GM12892 (cell line): ENCODE measurements at regions not wholly inside any gene's neighbourhood (a gene's known extent, or its start where the extent isn't known, plus 50 kb on each side); places are given as distances from the start of the nearest gene placed in this dataset.

Experiments
- DNase-seq: peaks from one replicate; pipeline ENCODE4 v3.0.0; 2011; ENCODE audit not compliant: insufficient read length
- FAIRE-seq: peaks from 2 replicates; lab custom pipeline; 2011; peaks lifted over from hg19 to GRCh38; lab: Jason Lieb, UNC
- POLR2A ChIP-seq: IDR thresholded peaks from 2 replicates; pipeline ENCODE4 v1.6.1; 2011; ENCODE audit warnings: low read depth, low read length, control low read depth
- POLR2AphosphoS5 ChIP-seq: IDR thresholded peaks from 2 replicates; pipeline ENCODE4 v1.6.1; 2011; ENCODE audit warnings: low read depth, low read length, control low read depth
- TAF1 ChIP-seq: IDR thresholded peaks from 2 replicates; pipeline ENCODE4 v1.6.1; 2011; ENCODE audit warnings: low read depth, mild to moderate bottlenecking, control low read depth, low read length, borderline replicate concordance

DNA sequence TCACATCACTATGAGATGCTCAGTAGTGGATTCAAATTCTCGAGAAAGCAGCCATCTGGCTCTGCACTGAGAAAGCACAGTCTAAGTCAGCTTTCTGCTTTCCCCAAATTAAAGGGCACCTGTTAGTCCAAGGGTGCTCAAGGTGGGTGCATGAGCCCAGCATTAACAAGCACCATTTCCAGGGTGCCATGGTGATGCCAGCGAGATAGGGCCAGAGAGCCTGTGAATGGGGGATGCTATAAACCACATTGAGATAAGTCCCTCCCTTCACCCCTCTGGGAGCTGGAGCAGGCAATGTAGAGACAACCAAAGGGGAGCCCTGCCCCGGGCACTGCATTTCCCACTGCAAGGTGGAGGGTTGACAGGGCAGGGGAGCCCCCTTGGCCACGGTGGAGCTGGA, 568.2 kb downstream of the AJAP1 start:
- DNase-seq (no peak), FAIRE-seq (no peak)
- no peak for TF ChIP-seq POLR2AphosphoS5
- no peak for TF ChIP-seq TAF1
- no peak for TF ChIP-seq POLR2A

- no peak for DNase-seq
- FAIRE-seq, result no peak
- TF ChIP-seq TAF1, result no peak
- no peak for TF ChIP-seq POLR2A
- no peak for TF ChIP-seq POLR2AphosphoS5
Measured at GRCh38 chr1:5221451-5221850, 567.0 kb downstream of the AJAP1 start.

DNA sequence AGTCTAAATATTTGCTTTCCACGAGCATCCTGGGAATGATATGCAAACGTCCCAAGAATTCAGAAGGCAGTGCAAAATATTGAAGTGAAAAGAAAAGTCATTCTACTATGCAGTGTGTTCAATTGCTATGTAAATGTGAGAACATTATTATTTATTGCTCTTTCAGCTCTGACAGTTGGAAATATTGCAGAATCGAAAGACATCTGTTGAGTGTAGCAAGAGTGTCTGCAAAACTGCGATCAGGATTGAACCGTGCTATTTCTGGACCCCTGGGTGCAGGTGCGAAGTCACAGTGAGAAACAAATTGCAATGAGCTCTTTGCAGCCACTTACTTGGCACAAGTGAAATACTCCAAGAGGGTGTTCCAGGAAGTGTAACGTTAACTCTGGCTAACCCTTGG, 566.4 kb downstream of the AJAP1 start:
- DNase-seq (no peak), FAIRE-seq (no peak)
- TF ChIP-seq TAF1 (no peak), POLR2AphosphoS5 (no peak), POLR2A (no peak)

GRCh38 chr1:5220421-5220820, 566.0 kb downstream of the AJAP1 start:
- TF ChIP-seq POLR2A, result no peak
- no peak for TF ChIP-seq POLR2AphosphoS5
- no peak for TF ChIP-seq TAF1
- no peak for FAIRE-seq
- no peak for DNase-seq

GRCh38 chr1:5200006-5200405, 545.6 kb downstream of the AJAP1 start:
- TF ChIP-seq TAF1 (no peak), POLR2A (no peak), POLR2AphosphoS5 (no peak)
- DNase-seq (no peak), FAIRE-seq (no peak)

GRCh38 chr1:5198328-5198727, 543.9 kb downstream of the AJAP1 start:
- FAIRE-seq (no peak), DNase-seq (no peak)
- TF ChIP-seq POLR2A (no peak), TAF1 (no peak), POLR2AphosphoS5 (no peak)

DNA sequence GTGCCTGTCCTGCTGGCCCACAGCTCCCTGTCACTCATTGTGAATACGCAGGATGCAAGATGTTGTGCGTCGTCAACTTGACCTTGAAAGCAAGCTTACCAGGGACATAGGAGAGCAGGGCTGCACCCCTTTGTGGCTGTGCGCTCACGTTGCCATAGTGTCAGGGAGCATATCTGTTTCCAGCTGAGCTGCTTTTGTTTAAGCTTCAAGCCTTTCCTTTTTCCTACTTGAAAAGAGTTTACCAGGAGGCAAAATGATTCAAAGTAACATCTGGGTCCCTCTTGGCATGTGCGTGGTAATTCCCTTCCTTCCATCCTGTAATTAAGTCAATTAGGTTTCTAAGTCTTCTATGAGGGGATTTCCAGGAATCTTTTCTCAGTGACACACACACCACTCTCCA, 537.1 kb downstream of the AJAP1 start:
- no peak for DNase-seq
- no peak for TF ChIP-seq POLR2AphosphoS5
- TF ChIP-seq POLR2A, result no peak
- no peak for TF ChIP-seq TAF1
- no peak for FAIRE-seq

GRCh38 chr1:5189384-5189783, 535.0 kb downstream of the AJAP1 start:
- DNase-seq, result no peak
- no peak for FAIRE-seq
- TF ChIP-seq TAF1 (no peak), POLR2A (no peak), POLR2AphosphoS5 (no peak)

GRCh38 chr1:5165762-5166161, 511.4 kb downstream of the AJAP1 start:
- FAIRE-seq, result no peak
- DNase-seq, result no peak
- TF ChIP-seq POLR2AphosphoS5, result no peak
- TF ChIP-seq TAF1, result no peak
- no peak for TF ChIP-seq POLR2A

DNA sequence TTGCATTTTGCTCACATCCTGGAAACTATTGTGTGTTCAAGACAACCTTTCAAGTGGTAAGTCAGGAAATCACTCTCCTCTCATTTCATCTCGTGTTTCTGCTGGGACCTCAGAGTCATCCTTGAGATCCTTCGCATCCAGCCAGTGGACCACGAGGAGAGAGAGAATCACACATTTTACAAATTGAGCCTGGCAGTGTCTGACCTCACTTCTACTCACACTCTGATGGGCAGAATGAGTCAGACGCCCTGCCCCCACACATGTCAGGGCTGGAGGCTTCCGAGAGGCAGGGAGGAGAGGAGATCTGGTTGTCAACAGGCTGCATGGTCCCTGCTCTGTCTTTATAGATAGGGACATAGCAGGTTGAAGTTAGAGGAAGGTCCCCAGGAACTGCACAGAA, 509.7 kb downstream of the AJAP1 start:
- TF ChIP-seq POLR2A (no peak), TAF1 (no peak), POLR2AphosphoS5 (no peak)
- DNase-seq (no peak), FAIRE-seq (no peak)

GRCh38 chr1:5161372-5161771, 507.0 kb downstream of the AJAP1 start:
- FAIRE-seq (no peak), DNase-seq (no peak)
- TF ChIP-seq TAF1, result no peak
- no peak for TF ChIP-seq POLR2AphosphoS5
- TF ChIP-seq POLR2A, result no peak

DNA sequence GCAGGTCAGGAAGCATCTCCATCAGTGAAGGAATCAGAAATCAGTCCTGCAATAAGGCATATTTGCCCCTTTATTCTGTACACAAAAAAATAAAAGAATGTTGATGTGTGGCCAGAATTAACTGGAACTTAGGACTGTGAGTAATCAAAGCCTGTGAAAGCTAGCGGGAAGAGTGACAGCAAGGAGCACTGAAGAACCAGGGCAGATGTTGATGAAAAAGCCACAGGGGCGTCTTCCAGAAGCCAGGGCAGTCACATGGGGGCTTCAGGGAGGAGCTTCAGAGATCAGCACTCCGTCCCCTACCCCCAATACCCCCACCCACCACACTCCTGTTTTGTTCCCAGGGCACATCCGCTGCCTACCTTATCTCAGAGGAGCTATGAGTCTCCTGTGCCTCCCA, 502.8 kb downstream of the AJAP1 start:
- DNase-seq (no peak), FAIRE-seq (no peak)
- TF ChIP-seq POLR2AphosphoS5 (no peak), TAF1 (no peak), POLR2A (no peak)
